ENCODE measurements at regions not wholly inside any gene's neighbourhood (a gene's known extent, or its start where the extent isn't known, plus 50 kb on each side); places are given as distances from the start of the nearest gene placed in this dataset.
A peak's percentile ranks its signal among the peaks of the same experiment; 100 is the strongest.

- CTCF ChIA-PET, result interaction anchor here (0.7 to 1.2 kb wide), 2 partner anchors 39 to 40 kb away, joined by 3 read pairs; no protein-coding TSS in a partner anchor
- TF ChIP-seq CTCF (IDR thresholded peaks at IDR 0.05; ENCODE audit: low read depth, low read length), result no peak
These were observed 1076.6 kb downstream of the IGSF11 start for GRCh38 chr3:117958027-117958426.

GRCh38 chr3:117962750-117963149 lies 1071.9 kb downstream of the IGSF11 start:
- CTCF ChIA-PET, result interaction anchor here (0.6 to 2.7 kb wide), 4 partner anchors 9 to 856 kb away, joined by 3 to 16 read pairs (median 3); no protein-coding TSS in a partner anchor

More at GRCh38 chr3:117958027-117958426, 1076.6 kb downstream of the IGSF11 start:
- Histone ChIP-seq H3K9me3 (ENCODE audit: control insufficient read depth, insufficient read depth, low read length) (no peaks in the 10 kb centered on the region), H3K27me3 (ENCODE audit: control insufficient read depth, insufficient read depth, low read length) (no peaks in the 10 kb centered on the region), H3K27ac (ENCODE audit: low read depth, low read length) (no peak overlapping the region), H3K4me3 (ENCODE audit: low read depth, low read length) (no peak overlapping the region)
- DNase-seq (ENCODE audit: low read depth, low spot score), result no peak
- POLR2A ChIA-PET, result no interaction called here

GRCh38 chr3:117963858-117964257 lies 1070.8 kb downstream of the IGSF11 start:
- CTCF ChIA-PET, result interaction anchor here (2.7 kb wide), 1 partner anchor 34 kb away, joined by 16 read pairs; no protein-coding TSS in a partner anchor
- Histone ChIP-seq H3K9me3 (ENCODE audit: control insufficient read depth, insufficient read depth, low read length) (no peaks in the 10 kb centered on the region), H3K4me3 (ENCODE audit: low read depth, low read length) (no peak overlapping the region), H3K27me3 (ENCODE audit: control insufficient read depth, insufficient read depth, low read length) (no peaks in the 10 kb centered on the region), H3K27ac (ENCODE audit: low read depth, low read length) (no peak overlapping the region)
- TF ChIP-seq CTCF (IDR thresholded peaks at IDR 0.05; ENCODE audit: low read depth, low read length), result no peak
- POLR2A ChIA-PET, result no interaction called here
- DNase-seq (ENCODE audit: low read depth, low spot score), result no peak

More at GRCh38 chr3:117962750-117963149, 1071.9 kb downstream of the IGSF11 start:
- Histone ChIP-seq H3K27me3 (ENCODE audit: control insufficient read depth, insufficient read depth, low read length) (no peaks in the 10 kb centered on the region), H3K9me3 (ENCODE audit: control insufficient read depth, insufficient read depth, low read length) (no peaks in the 10 kb centered on the region), H3K27ac (ENCODE audit: low read depth, low read length) (no peak overlapping the region), H3K4me3 (ENCODE audit: low read depth, low read length) (no peak overlapping the region)
- POLR2A ChIA-PET, result interaction anchor here (0.6 kb wide), 1 partner anchor 1024 kb away, joined by 3 read pairs; no protein-coding TSS in a partner anchor
- TF ChIP-seq CTCF (IDR thresholded peaks at IDR 0.05; ENCODE audit: low read depth, low read length), result no peak
- peak; percentile 15 for DNase-seq (ENCODE audit: low read depth, low spot score)

- POLR2A ChIA-PET, result no interaction called here
- CTCF ChIA-PET, result no interaction called here
- no peaks in the 10 kb centered on the region for H3K27me3 ChIP-seq (ENCODE audit: control insufficient read depth, insufficient read depth, low read length)
- no peak for TF ChIP-seq CTCF (IDR thresholded peaks at IDR 0.05; ENCODE audit: low read depth, low read length)
- no peak overlapping the region for H3K4me3 ChIP-seq (ENCODE audit: low read depth, low read length)
- no peaks in the 10 kb centered on the region for H3K9me3 ChIP-seq (ENCODE audit: control insufficient read depth, insufficient read depth, low read length)
- no peak for DNase-seq (ENCODE audit: low read depth, low spot score)
- no peak overlapping the region for H3K27ac ChIP-seq (ENCODE audit: low read depth, low read length)
These were observed 1069.8 kb downstream of the IGSF11 start for GRCh38 chr3:117964814-117965213.

GRCh38 chr3:117977504-117978228 lies 1057.0 kb downstream of the IGSF11 start:
- POLR2A ChIA-PET, result no interaction called here
- no peaks in the 10 kb centered on the region for H3K9me3 ChIP-seq (ENCODE audit: control insufficient read depth, insufficient read depth, low read length)
- no peaks in the 10 kb centered on the region for H3K27me3 ChIP-seq (ENCODE audit: control insufficient read depth, insufficient read depth, low read length)
- no peak for DNase-seq (ENCODE audit: low read depth, low spot score)
- CTCF ChIA-PET, result interaction anchor here (1.2 to 4.0 kb wide), 2 partner anchors 20 kb away, joined by 5 to 15 read pairs; no protein-coding TSS in a partner anchor
- H3K4me3 ChIP-seq (ENCODE audit: low read depth, low read length), result no peak overlapping the region
- H3K27ac ChIP-seq (ENCODE audit: low read depth, low read length), result no peak overlapping the region
- no peak for TF ChIP-seq CTCF (IDR thresholded peaks at IDR 0.05; ENCODE audit: low read depth, low read length)
